ENCODE measurements at regions not wholly inside any gene's neighbourhood (a gene's known extent, or its start where the extent isn't known, plus 50 kb on each side); places are given as distances from the start of the nearest gene placed in this dataset.

DNA sequence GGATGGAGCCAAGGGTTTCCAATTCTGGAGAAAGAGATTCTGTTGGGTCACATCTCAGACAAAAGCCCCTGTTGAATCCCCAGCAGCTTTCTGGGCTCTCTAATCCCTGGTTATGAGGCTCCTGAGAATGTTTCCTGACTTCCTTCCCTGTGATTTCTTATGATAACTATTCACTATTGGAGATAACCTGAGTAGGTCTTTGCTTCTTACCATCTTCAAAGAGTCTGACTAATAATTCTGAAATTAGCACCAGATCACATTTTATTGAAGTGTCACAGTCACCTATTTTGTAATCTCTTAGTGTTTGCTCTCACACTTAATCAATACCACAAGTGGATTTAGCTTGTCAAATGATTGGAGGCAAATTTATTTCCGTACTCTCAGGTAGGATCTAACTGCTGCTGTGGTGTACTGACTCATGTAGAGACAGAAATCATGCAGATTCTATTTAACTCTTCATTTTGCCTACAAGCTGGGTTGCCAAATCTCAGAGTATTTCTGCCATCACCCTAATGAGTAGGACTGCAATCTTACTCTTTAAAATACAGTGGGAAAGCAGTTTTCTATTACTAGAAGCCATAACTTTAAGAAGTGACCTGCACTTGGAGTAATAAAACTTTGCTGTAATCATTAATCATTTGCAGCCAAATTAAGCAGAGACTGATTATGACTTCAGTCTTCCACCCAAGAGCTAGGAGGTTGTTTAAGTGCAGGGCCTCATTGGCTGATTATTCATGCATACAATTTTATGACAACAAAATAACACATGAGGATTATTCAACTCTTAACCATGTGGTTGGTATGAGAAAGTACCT is 422.1 kb downstream of the EPM2A start:
- DNase-seq (ENCODE audit: low read depth, low spot score): no peak

DNA sequence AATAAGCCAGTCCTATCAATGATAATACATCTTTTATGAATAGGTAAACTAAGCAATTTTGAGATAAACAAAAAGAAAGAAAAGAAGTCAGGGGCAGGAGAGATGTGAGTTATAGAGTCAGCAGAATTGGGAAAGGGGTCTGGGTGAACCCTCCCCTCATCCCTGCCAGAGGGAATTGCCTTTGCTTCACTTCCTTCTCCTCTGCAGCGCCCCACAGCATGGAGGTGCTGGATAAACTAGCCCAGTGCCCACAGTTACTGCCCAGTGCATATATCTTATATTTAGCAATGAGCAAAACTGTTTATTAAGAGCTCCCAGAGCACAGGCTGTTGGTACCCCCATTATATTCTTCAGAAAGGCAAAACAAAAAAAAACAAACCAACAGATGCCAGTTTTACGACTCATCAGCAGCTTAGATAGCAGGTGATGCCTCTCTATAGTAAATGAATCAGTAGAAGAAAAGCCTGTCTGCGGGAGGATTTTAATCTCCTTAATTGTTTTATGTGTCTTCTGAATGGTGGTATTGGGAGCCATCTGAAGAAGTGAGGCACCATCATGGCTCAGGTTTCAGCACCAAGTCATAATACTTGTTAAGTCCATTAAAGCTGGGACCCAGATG is 419.2 kb downstream of the EPM2A start:
- DNase-seq (ENCODE audit: low read depth, low spot score): no peak

DNA sequence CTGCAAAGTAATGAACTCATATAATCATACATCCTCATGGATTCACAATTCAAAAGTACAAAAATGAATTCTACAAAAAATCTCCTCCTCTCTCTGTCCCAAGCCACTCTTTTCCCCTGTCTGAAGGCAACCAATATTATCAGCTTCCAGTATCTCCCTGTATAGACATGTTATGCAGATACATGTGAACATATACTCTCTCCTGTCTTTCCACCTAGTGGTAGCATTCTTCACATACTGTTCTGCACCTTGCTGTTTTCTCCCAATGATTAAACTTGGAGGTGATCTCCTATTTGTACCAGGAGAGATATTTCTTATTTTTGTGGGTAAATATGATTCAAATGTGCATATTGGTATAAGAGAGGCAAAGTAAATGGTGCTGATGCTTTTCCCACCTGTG is 416.4 kb downstream of the EPM2A start:
- no peak for DNase-seq (ENCODE audit: low read depth, low spot score)

DNA sequence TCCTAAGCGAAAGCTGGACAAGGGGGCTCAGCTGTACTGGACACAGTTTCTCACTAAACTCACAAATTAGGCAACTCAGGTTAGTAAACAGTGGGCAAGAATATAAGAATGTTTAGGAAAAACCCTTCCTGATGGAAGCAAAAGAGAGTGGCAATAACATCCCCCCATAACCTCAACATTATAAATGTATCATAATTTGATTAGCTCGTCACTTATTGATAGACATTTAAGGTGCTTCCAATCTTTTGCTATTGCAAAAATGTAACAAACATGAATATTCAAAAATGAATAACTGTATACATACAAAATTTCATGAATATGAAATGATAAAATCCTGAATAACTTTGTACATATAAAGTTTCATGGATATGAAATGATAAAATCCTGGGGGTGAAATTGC is 415.7 kb downstream of the EPM2A start:
- no peak for DNase-seq (ENCODE audit: low read depth, low spot score)

DNA sequence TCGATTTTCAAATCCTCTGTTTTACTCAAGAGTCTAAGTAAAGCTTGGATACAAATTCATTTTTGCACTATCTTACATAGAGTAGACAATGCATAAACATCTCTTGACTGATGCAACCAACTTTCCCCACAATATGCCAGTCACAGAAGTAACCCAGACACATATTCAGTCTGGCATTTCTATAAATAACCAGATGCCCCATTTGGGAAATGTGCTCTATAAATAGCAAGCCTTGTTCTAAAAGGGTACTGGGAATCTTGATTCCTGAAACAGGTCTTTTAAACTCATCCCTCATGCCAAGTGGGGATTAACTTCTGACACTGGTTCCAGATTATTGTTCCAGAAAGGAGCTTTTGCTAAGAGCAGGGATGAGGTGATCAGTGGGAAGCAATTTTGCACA is 411.7 kb downstream of the EPM2A start:
- no peak for DNase-seq (ENCODE audit: low read depth, low spot score)

DNA sequence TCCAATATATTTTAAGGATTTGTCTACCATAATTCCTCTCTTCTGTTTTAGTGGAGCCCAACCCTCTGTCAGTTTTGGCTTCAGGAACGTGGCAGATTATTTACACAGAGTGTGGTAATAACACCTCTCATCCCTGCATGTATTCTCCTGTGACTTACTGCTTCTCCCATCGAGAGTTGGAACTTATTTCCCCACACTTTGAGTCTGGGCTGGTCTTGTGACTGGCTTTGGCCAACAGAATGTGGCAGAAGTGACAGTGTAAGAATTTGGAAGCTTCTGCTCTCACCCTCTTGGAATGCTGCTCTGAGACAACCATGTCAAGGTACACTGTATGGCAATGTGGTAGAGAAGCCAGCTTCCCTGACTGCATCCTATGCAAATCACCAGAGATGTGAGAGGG is 407.7 kb downstream of the EPM2A start:
- no peak for DNase-seq (ENCODE audit: low read depth, low spot score)

DNA sequence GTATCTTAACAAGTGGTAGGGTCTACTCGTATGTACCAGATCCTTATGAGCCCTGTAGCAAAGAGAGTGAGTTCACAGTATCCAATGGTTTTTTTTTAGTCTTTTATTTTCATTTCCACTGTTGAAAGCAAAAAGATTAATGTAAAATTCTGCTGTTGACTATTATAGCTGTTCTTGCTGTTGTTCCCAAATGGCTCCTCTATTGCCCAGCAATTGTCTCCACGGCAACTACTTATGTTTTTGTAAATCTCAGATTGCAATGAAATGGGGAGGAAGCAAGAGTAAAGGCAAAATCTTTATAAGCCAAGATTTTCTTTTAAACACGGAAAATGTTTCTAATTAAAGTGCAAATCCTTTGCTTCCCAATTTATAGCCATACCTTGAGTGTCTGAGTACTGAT is 406.1 kb downstream of the EPM2A start:
- DNase-seq (ENCODE audit: low read depth, low spot score): no peak

DNA sequence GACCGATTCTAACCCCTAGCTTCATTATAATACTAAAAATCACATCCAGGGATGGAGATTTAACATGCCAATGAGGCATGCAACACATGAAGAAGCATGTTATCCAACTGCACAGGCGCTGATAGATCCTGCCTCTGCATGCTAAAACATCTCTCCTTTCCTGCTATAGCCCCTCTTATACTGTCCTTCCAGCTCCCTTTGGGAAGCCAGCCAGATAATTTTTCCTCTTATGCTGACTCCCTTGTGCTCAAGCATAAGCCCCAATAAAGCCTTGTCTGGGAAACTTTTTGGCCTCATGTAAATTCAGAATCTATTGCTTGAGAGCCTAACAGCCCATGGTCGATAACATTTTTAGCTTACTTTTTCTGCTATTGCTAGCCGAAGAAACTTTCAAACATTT is 404.3 kb downstream of the EPM2A start:
- DNase-seq (ENCODE audit: low read depth, low spot score): no peak

DNA sequence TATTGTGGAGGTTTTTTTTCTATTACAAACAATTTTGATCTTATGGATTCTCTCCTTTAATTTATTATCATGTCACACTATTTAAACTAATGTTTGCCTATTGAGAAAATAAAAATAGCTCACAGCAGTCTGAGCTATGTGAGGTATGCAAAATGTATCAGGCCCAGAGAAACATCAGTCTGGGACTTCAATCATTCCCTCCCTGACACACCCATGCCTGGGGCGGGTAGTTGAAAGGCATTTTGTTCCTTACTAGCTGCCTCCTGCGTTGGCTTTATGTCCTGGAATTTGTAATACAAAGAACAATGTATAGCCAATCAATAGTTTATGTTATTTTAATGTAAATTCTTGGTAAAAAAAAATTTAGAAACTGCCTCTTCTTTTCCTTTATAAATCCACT is 403.3 kb downstream of the EPM2A start:
- no peak for DNase-seq (ENCODE audit: low read depth, low spot score)

DNA sequence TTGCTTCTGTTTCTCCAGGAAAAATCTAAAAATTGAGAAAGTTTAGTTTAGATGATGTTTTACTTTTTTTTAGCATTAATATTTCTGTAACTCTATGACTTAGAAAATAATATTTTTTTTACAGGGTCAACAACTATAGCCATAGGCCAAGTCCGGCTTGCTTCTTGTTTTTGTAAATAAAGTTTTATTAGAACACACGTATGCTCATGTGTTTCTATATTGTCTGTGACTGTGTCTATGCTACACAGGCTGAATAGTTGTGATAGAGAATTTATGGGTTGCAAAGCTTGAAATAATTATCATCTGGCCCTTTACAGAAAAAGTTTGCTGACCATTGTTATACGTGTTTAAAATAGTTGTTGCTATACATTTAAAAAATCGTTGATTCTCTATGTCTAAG is 399.2 kb downstream of the EPM2A start:
- no peak for DNase-seq (ENCODE audit: low read depth, low spot score)

DNA sequence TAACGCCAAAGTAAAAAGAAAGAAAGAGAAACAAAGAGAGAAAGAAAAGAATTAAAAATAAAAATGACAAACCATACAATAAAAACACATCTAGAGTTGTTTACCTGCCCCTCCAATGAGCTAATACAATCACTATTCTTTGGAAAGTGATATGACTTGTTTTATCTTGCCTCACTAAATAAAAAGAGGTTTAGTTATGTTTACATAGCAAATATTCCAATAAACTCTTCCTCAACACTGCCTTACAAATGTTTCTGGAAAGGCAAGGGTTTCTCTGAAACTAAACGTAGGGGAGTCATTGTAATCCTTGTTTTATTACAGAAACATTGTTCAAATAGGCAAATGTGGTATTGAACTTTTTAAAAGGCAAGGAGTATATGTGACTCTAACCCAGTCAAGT is 396.2 kb downstream of the EPM2A start:
- DNase-seq (ENCODE audit: low read depth, low spot score): no peak

DNA sequence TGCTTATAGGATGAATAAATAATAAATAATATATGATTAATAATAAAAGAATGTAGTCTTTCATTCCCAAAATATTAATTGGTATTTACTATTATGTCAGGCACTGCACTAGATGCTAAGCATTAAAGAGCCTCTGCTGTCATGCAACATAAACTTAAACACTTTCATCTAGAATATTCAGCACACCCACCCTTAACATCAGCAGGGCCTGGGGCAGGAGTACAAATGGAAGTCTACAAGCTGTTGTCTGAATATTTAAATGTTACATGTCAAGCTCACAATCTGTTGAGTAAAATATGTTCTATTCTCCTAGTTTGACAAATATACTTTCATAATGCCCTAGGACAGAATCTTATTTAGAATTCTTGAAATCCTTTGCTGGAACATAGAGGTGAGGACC is 395.1 kb downstream of the EPM2A start:
- no peak for DNase-seq (ENCODE audit: low read depth, low spot score)

DNA sequence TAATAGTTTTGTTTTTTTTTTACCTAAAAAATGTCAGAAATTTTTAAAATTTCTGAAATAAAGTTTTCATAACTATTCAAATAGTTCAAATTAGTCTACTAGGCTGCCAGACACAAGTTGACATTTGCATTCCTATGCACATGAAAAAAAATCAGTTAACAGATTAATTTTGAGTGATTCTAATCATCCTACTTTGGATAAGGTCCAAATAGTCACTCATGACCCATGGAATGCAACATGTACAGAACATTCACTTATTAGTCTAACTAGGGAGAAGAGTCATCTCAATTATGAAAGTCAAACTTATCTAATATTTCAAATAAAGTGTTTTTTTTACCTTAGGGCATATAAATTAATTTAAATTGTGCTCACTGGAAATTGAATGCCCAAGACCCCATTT is 390.2 kb downstream of the EPM2A start:
- no peak for DNase-seq (ENCODE audit: low read depth, low spot score)

DNA sequence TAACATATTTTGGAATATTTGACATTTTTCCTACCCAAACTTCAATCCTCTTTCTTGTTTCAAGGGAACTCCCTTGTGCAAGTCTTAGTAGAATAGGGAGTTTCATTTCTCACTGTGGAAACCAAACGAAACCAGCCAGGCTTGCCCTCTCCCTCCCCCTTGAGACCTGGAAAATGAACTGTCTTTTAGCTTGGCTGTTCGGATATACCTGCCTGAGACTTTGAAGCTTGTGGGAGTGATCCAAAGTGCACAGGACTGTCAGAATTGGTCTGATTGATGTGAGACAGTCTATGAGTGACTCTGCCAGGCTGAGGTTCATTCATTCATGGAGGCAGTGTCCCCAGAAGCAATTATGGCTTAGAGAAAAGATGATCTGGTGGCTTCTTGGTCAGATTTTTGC is 388.1 kb downstream of the EPM2A start:
- no peak for DNase-seq (ENCODE audit: low read depth, low spot score)

DNA sequence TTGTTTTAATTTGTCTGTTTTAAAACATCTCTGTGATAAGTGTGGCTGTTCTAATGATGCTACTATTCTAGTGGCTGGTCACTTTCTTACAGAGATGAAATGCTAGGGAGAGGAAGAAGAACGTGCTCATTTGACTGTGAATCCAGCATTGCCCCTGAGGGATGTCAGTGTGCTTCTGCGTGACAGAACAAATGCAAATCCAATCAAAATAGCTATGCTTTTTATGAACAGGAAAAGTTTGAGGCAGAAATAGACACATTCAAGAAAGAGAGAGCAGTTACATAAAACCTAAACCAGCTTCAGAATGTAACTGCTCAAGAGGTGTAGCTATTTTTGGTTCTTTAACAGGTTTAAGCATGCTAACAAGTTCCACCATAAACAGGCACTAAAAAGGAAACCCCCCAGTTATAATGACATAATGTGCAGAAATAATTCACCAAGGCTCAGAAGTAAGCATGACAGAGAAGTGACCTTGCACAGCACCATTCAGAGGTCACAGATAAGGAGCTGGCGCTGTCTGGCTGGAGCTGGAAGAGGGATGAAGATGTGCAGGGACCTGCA is 385.3 kb downstream of the EPM2A start:
- no peak for DNase-seq (ENCODE audit: low read depth, low spot score)

DNA sequence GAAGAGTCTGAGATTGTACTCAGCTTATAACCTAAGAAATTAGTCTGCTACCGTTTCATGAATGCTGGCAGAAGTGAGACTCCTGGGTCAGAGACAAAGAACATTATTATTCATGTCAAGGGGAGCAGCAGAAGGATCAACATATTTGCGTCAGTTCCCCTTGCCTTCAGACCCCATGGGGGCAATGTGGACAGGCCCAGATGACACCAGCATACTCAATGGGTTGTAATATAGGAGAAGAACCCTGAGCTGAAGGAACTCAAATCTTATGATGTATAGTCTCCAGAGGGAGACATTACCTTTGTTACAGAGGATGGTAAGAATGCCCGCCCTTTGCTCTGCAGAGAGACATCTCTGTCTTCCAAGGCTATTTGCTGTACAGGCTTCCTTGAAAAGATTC is 384.4 kb downstream of the EPM2A start:
- DNase-seq (ENCODE audit: low read depth, low spot score): no peak

DNA sequence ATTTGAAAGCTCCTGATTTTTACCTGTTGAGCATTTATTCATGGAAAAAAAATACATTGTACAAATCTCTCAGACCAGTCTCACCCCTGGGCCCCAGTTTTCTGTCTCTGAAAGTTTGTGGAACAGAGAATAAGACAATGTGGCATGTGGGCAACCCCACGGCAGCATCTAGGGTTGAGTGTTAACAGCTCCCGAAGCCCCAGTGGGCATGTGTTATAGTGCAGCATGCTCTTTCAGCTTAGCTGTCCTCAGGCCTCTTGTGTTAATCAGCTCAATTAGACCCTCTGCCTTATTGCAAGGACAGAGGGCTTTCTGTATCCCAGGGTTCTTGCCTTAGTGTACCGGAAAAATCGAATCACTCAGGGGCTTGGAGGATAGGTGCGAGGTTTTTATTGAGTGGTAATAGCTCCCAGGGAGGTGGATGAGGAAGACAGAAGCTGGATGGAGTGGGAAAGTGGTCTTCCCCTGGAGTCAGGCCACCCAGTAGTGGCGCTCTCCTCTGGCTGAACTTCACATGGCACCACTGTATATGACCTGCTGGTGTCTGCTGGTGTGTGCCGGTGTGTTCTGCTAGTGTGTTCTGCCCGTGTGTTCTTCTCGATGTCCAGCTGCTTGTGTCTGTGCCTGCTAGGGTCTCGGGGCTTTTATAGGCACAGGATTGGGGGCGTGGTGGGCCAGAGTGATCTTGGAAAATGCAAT is 382.8 kb downstream of the EPM2A start:
- DNase-seq (ENCODE audit: low read depth, low spot score): no peak

DNA sequence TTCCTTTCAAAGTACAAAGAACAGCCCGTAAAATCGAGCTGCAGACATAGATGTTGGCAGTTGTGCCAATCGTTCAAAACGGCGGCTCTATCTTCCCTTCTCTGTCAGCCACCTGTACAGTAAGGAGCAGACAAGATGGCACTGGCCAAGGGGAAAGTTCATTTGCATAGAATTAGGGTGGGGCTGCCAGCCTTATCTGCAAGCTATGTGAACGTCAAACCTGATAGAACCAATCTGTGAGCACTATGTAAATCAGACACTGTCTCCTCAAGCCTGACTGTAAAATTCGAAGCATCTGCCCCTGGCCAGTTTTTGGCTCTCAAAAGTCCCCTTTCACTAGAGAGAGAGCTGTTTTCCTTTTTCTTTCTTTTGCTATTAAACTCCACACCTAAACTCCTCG is 374.5 kb downstream of the EPM2A start:
- DNase-seq (ENCODE audit: low read depth, low spot score): no peak

DNA sequence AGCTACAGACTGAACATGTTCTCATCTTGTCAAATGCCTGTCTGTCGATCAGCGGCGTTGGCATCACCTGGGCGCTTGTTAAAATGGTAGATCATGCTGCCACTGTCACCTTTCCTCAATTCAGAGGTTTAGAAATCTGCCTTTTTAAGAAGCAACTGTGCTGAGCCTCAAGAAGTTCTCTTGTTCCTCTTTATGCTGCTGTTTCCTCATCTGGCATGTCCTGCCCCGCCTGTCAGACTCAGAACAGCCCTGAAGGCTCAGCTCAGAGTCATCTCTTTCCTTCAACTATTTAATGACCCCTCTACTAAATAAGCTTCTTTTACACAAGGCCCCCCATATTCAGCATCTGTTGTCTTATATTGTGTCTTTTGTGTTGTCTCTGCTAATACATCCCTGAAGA is 368.2 kb downstream of the EPM2A start:
- DNase-seq (ENCODE audit: low read depth, low spot score): no peak

DNA sequence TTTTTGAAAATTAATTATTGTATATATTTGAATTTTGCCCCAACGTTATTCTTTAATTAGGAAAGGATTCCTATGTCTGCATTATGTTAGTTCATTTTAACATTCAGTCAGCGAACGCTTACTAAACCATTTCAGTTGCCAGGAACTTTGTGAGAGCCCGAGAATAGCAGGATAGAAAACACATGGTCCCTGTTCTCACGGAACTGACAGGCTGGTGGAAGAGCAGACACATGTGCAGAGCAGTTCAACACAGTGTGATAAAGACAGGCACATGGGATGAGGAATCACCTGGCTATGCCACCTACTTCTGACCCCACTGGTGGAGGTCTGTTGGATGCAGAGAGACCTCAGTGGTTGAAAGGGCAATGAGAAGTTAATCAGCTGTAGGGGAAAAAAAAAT is 367.2 kb downstream of the EPM2A start:
- no peak for DNase-seq (ENCODE audit: low read depth, low spot score)

DNA sequence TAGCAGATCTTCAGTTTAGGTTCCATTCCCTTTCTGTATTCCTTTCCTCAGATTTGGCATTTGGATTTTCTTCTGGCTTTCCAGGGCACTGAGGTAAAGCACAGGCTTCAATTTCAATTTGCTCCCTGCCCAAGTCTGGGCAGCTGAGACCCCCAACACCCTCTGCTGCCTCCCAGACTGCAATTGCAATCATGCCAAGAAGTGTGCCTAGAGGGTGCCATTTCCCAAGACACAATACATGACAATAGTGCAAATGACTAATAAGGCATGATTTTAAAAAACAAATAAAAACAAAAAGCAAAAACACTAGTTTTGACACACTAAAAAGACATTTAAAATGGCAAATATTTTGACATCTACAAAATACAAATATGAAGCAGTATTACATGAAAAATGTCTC is 364.8 kb downstream of the EPM2A start:
- DNase-seq (ENCODE audit: low read depth, low spot score): no peak

DNA sequence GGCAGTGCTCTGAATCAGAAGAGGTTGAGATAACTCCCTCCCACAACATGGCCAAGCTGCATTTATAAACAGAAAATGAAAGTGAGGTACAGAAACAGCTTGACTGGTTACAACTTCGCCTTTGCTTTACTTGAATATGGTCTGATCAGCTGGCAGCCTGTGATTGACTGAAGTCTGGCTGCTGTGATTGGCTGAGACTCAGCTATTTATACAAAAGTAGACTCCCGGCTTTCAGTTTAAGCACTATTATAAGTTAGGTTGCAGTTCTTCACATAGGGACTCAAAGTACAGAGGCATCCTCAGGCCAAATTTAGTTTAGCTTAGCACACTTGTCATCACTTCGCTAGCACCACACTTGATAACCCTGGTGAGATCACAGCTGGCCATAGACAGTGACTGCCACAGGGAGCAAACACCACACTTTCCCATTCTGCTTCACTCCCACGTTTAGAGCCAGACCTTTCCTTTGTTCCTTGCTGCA is 362.6 kb downstream of the EPM2A start:
- no peak for DNase-seq (ENCODE audit: low read depth, low spot score)

DNA sequence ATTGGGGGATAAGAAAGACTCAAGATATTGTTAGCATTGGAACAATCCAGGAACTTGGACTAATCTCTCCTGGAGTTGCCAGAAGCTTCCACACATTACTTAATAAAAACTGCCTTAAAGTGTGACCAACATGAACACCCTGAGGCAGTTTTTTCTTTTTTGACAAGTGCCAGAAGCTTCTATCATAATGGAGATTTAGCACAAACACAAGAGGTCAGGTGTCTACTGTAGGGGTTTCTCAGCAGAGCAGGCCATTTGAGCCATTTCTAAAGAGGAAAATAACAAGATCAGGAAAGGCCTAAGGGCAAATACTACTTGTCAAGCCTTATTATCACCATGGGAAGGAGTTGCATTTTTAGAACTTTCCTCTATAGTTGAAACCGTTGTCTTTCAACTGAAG is 361.5 kb downstream of the EPM2A start:
- DNase-seq (ENCODE audit: low read depth, low spot score): no peak
